Activated naive CD4-positive, alpha-beta T cell treated with anti-CD3 and anti-CD28 coated beads, Interleukin-2, amount 50 U/mL, for 16 hours (primary cell): ENCODE measurements at regions not wholly inside any gene's neighbourhood (a gene's known extent, or its start where the extent isn't known, plus 50 kb on each side); places are given as distances from the start of the nearest gene placed in this dataset.
"Not testable (repeated sequence)": the region's sequence is repeated elsewhere in the genome, so short reads cannot be mapped to it uniquely, and the experiment has no call there.

ENCODE experiments used
- DNase-seq: peaks from one replicate; pipeline ENCODE4 v3.0.0-alpha.2; 2020

DNA sequence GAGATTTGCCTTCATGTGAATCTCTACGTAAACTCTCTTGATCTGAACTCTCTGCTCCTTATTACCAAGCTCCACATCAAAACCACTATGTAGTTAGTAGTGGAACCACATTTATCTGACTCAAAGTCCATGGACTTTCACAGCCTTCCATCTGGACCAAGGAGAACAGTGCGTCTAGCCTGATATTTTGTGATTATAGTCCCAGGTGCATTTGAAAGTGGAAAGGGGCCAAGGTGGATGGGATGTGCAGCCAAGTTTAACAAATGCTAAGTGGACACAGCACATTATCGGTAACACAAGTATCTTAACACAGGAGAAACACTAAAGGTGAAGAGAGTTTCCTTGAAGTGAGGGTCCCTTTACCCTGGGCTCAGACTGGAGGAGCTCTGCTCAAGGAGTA lies 281.2 kb upstream of the SGK1 start:
- no peak for DNase-seq

DNA sequence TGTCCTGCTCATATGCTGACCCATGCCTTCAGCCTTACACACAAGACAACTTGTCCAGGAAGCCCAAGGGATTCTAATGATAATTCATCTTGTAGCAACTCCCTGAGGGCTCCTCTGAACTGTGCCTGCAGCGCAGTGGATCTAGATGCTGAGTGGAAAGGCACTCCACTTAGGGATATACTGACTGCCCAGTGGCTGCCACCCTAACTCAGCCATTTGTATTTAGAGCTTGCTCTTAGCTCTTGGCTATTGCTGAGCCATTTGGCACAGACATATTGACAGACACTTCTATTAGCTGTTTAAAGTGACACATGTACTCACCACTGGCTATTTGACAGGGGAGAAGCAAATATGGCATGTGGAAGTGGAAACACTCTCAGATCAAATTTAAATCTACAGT lies 278.3 kb upstream of the SGK1 start:
- DNase-seq: no peak

DNA sequence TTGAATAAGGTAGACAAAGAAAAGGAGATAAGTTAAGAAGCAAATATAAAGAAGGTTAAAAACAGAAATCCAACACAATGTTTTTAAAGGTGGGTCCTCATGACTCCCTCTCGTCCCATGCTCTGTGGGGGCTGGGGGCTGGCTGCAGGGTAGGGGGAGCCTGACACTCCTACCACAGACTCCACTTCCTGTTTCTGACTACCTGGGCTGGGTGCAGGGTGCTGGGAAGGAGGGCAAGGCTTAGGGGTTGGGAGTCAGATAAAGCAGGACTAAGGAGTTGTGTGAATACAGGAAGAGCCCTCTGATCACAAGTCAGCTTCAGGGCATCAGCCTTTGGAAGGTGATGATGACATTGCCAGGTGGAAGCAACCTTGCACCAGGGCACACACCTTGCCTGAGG lies 277.0 kb upstream of the SGK1 start:
- no peak for DNase-seq

DNA sequence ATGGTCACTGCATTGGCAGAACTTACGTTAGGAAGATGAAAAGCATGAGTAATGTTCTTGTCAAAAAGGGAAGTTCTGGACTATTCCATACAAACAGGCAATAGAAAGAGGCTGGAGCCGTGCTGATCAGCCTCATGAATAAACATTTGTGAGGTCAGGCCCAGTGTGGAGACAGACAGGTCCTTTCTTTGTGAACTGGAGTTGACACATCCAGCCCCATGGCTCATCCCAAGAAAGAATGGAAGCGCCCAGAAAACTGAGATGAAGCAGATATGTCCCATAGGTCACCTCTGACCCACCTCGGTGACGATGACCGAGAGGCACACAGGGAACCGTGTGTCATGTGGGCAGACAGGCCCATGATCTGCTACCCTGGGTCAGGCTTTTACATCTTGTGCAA lies 276.0 kb upstream of the SGK1 start:
- no peak for DNase-seq

DNA sequence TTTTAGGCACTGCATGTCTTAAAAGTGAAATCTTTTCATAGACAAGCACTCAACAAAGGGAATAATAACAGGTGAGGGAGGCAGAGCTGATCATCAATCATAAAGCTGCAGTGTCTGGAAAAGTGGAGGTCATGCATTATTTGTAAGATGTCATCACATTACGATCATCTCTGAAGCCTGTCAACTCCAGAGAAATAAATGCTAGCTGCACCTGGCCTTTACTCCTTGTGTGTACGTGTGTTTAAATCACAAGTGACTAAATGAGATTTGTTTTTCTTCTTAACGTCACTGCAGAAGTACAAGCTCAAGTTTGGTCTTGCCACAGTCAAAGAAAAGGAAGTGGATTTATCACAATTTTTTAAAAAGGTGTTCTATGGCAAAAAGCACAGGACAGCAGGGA lies 275.5 kb upstream of the SGK1 start:
- DNase-seq: no peak

DNA sequence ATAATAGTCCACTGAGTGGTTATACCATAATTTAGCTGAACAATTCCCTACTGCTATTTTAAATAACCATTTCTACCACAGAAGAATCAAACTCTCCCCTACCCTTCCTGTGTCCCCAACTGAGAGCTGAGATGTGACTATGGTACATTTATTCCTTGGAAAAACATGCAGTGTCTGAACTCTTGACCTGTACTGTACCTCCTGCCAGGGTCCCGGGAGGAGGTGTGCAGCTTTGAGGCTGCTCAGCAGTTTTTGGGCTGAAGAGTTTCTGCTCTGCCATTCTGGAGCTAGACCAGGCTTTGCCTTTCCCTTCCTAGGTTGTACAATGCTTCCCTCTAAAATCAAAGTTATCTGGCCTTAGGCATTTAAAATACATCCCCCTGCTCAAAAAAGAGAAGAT lies 275.1 kb upstream of the SGK1 start:
- no peak for DNase-seq

DNA sequence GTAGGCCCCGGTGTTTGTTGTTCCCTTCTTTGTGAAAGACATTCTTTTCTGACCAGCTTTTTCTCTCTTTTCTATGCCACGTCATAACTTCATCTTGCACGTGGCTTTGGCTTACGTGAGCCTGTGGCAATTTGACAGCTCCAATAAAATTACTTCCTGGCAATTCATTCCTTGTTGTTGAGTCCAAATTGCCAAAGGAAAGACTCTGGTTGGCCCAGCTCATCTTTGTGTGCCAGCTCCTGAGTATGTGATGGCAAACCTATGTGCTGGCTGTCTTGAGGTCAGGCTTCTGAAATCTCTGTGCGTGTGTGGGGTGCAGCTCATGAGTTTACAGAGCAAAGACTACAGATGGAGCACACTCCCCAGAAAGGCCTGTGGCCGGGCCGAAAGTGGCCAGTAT lies 272.5 kb upstream of the SGK1 start:
- DNase-seq: no peak

DNA sequence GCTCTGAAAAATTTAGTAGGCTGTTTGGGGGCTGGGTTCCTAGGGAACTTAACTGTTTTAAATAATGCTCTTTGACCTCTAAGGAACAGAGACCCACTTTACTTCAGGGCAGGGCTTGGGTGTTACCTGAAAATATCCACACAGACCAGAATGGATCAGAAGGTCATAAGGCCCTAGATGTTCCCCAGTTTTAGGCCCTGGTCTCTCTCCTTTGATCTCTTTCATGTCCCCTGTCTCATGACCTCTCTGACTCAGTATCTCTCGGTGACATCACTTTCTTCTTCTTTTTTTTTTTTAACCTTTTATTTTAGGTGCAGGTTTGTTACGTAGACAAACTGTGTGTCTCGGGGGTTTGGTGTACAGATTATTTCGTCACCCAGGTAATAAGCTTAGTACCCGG lies 272.1 kb upstream of the SGK1 start:
- DNase-seq: no peak

DNA sequence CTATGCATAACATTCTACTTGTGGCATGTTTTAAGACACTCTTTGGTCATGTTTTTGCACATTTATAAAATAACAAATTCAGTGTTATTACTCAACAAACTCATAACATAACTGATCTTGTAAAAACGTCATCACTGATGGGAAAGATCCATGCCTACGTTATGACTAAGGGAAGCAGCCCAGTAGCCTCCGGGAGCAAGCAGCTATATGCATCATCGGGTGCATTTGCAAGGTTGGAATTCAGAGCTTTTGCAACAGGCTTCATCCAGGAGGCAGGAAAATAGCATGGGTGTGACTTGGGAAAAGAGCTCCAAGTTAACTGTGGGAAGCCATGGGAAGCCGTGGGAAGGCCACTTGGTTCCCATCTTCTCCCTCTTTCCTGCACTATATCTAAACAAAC lies 271.6 kb upstream of the SGK1 start:
- no peak for DNase-seq

DNA sequence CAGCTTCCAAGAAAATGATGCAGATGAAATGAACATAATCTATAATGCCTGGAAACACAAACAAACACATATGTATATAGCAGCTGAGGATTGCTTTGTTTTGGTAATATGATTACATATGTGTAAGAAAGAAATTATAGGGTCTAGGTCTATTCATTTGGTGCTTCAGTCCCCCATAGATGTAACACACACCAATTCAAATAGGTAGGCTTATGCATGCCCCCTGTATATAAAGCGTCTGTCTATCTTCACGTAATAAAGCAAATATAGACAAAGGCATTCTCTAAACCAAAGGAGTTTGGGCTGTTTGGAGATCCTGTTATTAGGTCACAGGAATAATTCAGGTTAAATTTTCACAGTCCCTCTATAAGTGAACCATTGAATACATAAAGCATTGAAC lies 270.4 kb upstream of the SGK1 start:
- DNase-seq: no peak

DNA sequence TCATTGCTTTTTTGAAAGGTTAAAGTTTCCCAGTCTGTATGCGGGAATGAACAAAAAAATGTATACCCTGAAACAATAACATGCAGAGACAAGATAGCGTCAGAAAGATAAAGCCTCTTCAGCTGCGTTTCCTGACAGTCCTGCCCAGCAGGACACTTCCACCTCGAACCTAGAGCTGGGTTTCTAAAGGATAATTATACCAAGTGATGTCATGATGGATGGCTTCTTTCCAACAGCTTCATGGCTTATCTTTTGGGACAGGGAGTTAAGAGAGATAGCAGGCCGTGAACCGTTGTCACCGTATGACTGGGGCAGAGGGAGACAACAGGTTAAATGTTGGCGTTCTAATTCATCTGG lies 267.6 kb upstream of the SGK1 start:
- DNase-seq: no peak

DNA sequence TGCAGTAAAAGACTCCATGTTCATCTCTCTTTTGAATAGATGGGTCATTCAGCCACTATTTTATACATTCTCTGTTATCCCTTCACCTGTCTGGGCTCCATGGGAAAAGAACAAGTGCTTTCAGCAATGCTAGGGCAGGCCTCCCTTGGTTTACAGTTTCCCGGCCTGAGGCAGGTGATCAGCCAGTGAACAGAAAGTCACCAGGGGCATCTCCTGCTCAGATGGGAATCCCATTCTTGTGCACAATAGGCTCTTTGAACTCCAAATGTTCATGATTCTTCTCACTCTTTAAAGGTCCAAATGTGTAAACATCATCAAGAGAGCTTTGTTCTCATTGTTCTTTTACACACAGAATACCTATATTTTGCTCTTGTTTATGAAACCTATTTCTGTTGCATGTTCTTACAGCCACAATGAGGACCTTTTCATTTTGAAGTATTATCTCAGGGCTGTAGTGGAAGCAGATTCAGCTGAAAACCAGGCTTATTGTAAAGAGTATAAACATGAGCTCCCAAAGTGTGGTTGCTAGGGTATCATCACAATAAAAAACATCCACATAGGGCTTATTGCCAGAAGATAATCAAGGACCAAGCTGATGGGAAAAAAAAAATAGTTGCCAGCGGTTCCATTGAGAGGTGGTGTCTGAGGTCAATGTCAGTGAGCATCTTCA lies 267.1 kb upstream of the SGK1 start:
- DNase-seq: no peak

DNA sequence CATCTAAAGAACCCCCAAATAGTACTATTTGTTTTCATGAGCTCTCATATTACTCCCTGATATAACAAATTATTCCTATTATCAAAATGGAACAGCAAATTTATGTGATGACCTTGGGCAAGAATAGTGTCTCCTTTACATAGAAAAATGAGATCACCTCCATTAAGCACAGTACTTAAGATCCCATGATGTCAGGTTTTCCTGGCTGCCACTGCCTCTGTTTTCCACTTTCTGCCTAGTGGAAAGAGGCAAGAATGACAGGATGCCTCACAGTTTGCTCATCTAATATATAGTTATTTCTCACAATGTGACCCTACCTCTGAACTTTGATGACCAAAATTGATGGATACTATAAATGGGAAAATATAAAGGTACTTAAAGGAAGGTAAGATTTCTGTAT lies 260.1 kb upstream of the SGK1 start:
- no peak for DNase-seq

DNA sequence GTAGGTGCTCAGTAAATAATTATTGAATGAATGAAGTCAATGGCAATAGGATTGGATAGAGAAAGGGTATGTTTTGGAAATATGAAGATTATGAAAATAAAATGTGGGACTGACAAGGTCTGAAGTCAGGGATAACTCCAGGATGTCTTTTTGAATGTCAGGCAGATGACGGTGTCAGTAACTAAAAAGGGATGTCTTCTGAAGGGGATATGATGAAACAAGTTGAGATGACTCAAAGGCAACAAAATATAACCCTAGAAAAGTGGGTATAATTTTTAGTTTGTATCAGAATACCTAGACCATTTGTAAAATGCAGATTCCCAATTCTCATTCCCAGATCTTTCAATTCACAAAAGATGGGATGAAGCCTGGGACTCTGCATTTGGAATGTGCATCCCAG lies 257.3 kb upstream of the SGK1 start:
- no peak for DNase-seq

DNA sequence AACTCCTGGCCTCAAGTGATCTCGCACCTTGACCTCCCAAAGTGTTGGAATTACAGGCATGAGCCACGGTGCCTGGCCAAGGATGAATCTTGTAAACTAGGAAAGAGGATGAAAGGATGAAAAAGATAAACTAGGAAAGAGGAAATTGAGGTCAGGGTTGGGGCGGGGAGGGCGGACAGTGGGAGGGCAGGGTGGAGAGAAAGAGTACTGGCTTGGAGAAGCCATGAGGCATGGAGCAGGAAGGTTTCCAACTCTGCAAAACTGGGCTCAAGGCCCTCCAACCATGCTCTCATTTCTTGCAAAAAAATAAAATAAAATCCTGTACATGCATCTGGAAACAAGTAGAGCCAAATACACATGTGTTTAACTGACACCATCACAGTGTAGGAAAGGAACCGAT lies 256.6 kb upstream of the SGK1 start:
- DNase-seq: no peak

DNA sequence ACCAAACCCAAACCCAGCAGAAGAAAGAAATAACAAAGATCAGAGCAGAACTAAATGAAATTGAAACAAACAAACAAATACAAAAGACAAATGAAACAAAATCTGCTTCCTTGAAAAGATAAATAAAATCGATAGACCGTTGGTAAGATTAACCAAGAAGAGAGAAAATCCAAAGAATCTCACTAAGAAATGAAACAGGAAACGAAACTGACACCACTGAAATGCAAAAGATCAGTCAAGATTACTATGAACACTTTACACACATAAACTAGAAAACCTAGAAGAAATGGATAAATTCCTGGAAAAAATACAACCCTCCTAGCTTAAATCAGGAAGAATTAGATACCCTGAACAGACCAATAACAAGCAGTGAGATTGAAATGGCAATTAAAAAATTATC lies 252.1 kb upstream of the SGK1 start:
- not testable (repeated sequence) for DNase-seq

DNA sequence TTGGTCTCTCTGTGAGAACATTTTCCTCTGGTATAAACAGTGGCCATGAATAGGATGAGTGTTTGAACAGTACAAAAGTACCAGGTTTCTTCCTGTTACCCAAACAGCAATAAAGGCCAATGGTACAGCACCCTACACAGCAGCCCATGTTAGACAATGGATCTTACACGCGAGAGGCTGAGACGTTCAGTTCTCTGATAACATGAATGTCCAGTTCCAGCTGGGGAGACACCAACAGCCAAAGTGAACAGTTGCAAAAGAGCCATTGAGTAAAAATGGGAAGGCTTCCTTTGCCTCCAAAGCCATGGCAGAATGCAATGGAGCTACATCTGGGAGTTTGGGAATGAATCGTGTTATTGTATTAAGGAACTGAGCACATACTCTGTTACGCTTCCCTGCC lies 246.8 kb upstream of the SGK1 start:
- DNase-seq: no peak

DNA sequence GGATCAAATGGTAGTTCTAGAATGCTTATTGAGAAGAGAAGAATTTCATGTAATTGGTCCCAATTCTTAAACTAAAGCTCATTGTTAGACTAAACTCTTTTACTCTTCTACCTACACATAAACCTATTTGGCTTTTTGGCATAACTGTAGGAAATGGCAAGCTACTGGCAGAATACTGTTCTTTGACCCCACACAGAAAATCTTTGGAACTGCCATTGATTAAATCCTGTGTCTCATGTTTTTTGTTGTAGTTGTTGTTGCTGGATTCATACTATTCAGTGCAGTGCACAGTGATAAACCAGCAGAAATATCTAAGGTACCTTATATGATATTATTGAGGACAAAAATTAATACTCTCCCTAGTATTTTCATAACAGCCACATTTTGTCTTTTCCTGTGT lies 242.1 kb upstream of the SGK1 start:
- DNase-seq: no peak

DNA sequence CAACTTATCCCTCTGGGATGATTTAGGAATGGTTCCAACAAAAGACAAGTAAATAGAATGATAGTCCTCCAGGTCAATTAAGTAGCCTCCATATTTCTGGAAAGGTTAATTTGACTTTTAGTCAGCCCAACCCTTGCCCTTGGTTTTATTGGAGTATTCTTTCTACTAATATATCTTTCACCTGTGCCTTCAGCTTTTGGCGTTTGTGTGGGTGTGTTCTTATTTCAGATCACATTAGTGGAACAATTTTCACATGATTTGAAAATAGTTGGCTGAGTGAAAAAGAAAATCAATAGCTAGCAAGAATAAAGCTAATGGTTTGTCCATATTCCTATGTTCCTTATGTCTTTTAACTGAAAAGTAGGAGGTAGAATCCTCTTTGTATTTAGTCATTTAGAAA lies 239.6 kb upstream of the SGK1 start:
- no peak for DNase-seq

DNA sequence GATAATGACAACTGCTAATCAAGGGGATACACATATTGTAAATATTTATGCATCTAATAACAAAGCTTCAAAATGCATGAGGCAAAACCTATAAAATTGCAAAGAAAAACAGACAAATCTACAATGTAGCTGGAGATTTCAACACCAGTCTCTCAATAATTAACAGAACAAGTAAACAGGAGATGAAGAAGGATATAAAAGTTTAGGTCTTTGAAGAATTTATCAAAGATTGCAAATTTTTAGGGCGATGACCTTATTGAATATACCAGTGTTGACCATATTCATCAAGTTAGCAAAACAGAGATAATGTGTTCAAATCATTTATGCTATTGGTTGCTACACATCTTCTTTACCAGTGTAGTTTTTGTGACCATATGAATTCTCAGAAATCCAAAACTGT lies 237.8 kb upstream of the SGK1 start:
- DNase-seq: no peak

DNA sequence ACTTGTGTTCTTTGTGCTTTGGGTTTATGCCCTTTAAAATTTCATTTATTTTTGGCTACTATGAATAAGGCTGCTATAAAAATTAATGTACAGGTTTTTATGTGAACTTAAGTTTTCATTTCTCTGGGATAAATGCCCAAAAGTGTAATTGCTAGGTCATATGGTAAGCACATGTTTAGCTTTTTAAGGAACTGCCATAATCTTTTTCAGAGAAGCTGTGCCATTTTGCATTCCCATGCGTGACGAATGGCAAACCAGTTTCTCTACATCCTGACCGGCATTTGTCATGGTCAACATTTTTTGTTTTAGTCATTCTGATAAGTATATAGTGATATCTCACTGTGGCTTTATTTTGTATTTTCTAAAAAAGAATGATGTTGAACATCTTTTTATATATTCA lies 236.0 kb upstream of the SGK1 start:
- DNase-seq: no peak

DNA sequence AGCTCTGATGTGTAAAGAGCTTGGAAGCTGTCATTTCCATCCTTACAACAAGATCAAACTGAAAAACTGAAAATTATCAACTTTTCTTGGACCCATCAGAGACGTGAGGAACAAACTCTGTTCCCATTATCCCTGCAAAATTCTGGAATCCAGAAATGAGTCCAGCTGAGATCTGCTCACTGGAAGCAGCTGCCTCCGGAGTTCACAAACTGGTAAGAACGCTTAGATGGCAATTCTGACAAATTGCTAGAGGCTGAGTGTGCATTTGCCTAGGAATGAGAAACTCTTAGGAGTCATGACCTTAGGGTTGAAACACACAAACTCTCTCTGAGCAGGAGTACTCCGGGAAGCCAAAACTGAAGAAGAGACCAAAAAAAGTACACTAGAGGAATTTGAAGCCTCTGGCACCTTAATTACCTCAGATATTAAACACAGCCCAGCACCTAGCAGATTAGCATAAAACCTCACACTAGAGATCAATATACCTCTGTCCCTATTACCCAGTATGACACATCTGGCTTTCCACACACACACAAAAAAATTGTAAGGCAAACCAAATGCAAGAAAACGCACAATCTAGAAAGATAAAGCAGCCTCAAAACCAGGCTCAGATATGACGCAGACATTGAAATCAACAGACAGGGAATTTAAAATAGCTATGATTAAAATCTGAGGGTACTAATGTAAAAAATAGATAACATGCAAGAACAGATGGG lies 233.5 kb upstream of the SGK1 start:
- no peak for DNase-seq

DNA sequence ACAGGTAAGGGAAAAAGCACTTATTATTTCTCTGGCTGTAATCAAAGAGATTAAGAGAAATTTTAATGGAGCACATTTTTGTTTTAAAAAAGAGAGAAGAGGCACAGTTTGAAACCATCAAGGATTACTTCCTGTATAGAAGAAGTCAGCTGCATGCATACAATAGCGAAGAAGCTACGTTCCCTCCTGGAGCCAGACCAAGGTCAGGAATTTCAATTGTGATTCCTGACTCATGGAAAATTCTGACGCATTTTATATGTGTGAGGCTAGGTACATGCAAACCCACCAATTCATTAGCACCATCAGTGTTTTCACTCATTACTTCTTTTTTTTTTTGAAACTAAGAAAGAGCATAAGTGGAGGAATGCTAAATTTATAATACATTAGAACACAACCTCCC lies 232.7 kb upstream of the SGK1 start:
- no peak for DNase-seq

DNA sequence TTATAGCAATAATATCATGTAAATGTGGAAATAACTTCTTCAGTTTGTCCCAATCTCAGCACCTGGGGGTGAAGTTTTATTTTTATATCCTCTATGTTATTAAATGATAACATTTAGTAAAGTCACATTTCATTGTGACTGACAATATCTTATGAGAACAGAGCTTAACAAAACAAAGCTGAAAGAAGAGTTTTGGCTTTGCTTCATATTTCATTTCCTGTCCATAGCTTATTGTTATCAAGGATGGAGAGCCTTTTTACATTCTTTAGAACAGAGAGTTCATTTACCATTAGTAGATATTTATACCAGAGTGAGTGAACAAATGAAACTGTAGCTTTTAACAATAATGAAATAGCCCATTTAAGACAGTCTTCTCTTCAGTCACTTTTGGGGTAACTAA lies 231.9 kb upstream of the SGK1 start:
- no peak for DNase-seq

DNA sequence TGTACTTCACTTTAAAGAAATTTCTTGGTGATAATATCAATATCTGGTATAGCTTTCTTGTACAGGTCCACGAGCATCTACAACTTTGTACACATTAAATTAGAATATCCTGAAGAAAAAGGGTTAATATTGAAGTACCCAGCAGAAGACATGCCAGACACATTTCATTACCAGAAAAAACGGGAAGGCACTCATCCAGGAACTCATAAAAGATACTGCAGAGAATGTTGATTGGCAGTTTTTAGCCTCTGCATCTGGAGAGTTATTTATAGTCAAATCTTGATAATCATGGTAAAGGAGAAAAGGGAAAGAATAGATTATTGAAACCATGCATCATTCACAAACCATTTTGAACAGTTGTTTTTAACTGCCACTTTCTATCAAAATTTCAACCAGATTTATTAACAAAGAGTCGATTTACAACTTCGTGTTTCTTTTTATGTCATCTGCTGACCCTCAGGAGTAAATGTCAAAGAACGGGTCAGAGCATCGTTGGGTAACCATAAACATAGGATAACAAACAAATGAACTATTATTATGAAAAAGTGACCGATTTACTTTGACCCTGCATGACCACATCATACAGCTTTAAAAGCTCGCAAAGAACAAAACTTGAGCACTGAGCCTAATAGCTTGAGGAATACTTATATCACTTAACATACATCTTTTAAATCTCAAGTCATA lies 229.2 kb upstream of the SGK1 start:
- no peak for DNase-seq
